ENCODE measurements at regions not wholly inside any gene's neighbourhood (a gene's known extent, or its start where the extent isn't known, plus 50 kb on each side); places are given as distances from the start of the nearest gene placed in this dataset.

DNA sequence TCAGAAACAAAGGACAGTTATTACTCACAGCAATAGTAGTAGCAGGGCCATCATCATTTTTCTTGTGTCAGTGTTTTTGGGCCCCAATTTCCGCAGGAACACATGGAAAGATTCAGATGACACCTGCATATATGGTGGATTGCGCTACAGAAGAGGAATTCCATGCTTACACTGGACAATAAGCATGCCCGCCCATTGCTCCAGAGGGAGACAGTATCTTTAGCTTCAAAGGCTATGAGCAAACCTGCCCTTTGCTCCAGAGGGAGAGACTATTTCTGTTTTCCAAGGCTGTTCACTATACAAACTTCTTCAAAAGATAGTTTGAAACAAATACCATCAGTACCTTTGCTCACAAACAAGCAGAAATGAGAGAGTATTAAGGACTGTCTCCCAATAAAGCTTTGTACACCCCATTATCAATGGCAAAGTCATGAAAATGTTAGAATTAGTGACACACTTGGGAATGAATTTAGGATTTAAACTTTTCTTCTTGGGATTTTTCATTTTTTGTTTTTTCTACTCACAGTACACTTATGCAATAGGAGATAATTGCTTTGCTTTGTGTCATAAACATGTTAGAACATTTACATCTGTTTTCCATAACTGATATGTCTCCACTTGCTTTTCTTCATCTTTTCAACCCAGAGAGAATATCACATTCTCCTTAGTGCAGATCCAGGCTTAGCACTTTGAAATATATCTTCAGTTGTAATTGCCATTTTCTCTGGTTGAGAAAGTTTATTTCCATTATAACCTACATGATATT, 564.5 kb upstream of the ZNF717 start:
- Histone ChIP-seq H3K27ac (no peak overlapping the region), H3K9me3 (no peaks in the 10 kb centered on the region), H3K4me1 (no peaks in the 10 kb centered on the region), H3K36me3 (no peaks in the 10 kb centered on the region), H3K4me3 (no peak overlapping the region), H3K27me3 (no peaks in the 10 kb centered on the region)
- TF ChIP-seq, protein P1, sequence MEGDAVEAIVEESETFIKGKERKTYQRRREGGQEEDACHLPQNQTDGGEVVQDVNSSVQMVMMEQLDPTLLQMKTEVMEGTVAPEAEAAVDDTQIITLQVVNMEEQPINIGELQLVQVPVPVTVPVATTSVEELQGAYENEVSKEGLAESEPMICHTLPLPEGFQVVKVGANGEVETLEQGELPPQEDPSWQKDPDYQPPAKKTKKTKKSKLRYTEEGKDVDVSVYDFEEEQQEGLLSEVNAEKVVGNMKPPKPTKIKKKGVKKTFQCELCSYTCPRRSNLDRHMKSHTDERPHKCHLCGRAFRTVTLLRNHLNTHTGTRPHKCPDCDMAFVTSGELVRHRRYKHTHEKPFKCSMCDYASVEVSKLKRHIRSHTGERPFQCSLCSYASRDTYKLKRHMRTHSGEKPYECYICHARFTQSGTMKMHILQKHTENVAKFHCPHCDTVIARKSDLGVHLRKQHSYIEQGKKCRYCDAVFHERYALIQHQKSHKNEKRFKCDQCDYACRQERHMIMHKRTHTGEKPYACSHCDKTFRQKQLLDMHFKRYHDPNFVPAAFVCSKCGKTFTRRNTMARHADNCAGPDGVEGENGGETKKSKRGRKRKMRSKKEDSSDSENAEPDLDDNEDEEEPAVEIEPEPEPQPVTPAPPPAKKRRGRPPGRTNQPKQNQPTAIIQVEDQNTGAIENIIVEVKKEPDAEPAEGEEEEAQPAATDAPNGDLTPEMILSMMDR (IDR thresholded peaks at IDR 0.05), result no peak
- TF ChIP-seq EP300 (IDR thresholded peaks at IDR 0.05) (no peak), POLR2A (IDR thresholded peaks at IDR 0.05) (no peak), POLR2AphosphoS5 (IDR thresholded peaks at IDR 0.05) (no peak)
- ATAC-seq (ENCODE audit: low FRiP score in 2 of 2), result no peak
- WGBS, 2 donors, result 75 to 92% methylated on average over 3 of the region's 3 CpGs
- no peak for DNase-seq

DNA sequence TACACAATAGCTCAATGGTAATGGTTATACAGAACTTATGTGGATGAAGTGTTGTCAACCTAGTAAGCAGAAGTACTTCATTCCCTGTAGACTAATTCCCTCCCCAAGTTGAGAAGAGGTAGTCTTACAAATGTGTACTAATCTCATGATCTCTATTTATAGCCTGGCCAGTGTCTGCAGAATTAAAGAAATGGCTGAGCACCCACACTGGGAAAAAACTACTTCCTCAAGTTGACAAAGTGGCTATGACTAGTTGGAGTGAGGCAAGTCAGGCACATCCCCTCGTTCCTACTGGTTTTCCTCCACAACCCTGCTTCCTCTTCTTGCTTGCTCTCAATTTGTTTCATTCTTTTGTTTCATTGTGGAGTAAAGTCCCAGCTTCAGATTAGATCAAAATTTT, 566.7 kb upstream of the ZNF717 start:
- no peaks in the 10 kb centered on the region for H3K36me3 ChIP-seq
- no peak for ATAC-seq (ENCODE audit: low FRiP score in 2 of 2)
- no peak overlapping the region for H3K4me3 ChIP-seq
- no peak for DNase-seq
- no peaks in the 10 kb centered on the region for H3K27me3 ChIP-seq
- no peaks in the 10 kb centered on the region for H3K4me1 ChIP-seq
- H3K27ac ChIP-seq, result no peak overlapping the region
- H3K9me3 ChIP-seq, result no peaks in the 10 kb centered on the region
- TF ChIP-seq, protein P1 (IDR thresholded peaks at IDR 0.05), result no peak
- TF ChIP-seq POLR2A (IDR thresholded peaks at IDR 0.05), result no peak
- no peak for TF ChIP-seq POLR2AphosphoS5 (IDR thresholded peaks at IDR 0.05)
- no peak for TF ChIP-seq EP300 (IDR thresholded peaks at IDR 0.05)
- WGBS, 2 donors, result 46 to 61% methylated on average over 1 of the region's 1 CpG

DNA sequence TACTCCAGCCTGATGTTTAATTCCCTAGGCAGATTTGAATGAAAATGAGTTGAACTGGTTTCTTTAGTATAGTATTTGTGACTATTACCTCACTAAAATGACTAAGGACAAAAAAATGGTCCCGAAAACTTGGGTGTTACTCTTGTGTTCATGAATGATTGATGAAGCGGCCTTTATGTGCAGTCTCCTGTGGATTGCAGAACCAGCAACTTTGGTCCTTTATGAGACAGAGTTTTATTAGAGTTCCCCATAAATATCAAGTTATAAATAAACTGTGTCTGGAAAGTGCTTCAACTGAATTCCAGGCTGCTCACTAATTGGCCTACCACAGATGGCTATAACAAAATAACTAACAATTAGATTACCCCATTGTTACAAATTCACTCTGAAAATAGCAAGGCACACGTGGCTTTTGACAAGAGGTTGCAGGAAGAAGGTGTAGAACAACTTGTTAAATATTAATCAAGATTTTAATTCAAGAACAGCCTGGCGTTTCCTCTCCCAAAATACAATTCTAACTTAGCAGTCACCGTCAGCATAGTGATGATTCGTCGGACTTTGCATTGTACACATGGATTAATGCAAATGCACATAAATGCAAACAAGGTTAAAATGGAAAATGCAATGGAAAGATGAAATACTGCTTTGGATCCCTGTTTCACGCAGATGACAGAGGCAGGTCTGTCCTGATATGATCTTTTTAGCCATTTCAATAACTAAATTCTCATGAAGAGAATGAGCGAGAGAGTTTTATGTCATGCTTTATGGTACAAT, 567.3 kb upstream of the ZNF717 start:
- 68 to 76% methylated on average over 9 of the region's 9 CpGs for WGBS, 2 donors

DNA sequence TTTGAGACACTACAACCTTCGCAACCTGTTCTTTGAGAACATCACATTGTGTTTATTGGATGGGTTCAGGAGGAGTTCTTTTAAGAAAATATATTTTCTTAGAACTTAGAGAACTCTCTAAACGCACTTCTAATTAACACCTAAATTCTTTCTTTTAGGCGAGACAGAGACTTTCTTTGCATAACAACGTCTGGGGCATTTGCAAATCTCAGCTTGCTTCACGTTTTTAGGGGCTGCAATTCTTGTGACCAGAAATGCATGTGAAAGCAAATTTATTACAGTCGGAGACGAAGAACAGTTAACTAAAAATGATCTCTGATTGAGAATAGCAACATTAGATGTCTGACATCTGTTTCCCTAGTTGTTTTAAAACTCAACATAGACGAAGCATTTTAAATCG, 568.3 kb upstream of the ZNF717 start:
- no peaks in the 10 kb centered on the region for H3K4me1 ChIP-seq
- no peak for ATAC-seq (ENCODE audit: low FRiP score in 2 of 2)
- H3K9me3 ChIP-seq, result no peaks in the 10 kb centered on the region
- no peak overlapping the region for H3K27ac ChIP-seq
- H3K27me3 ChIP-seq, result no peaks in the 10 kb centered on the region
- 66 to 69% methylated on average over 9 of the region's 9 CpGs for WGBS, 2 donors
- H3K36me3 ChIP-seq, result no peaks in the 10 kb centered on the region
- no peak overlapping the region for H3K4me3 ChIP-seq
- no peak for DNase-seq
- TF ChIP-seq, protein P1 (IDR thresholded peaks at IDR 0.05), result no peak
- no peak for TF ChIP-seq POLR2A (IDR thresholded peaks at IDR 0.05)
- no peak for TF ChIP-seq POLR2AphosphoS5 (IDR thresholded peaks at IDR 0.05)
- no peak for TF ChIP-seq EP300 (IDR thresholded peaks at IDR 0.05)

More for the DNA sequence above, 567.3 kb upstream of the ZNF717 start:
- Histone ChIP-seq H3K36me3 (no peaks in the 10 kb centered on the region), H3K4me1 (no peaks in the 10 kb centered on the region), H3K9me3 (no peaks in the 10 kb centered on the region), H3K4me3 (no peak overlapping the region), H3K27ac (no peak overlapping the region), H3K27me3 (no peaks in the 10 kb centered on the region)
- no peak for ATAC-seq (ENCODE audit: low FRiP score in 2 of 2)
- DNase-seq, result no peak
- TF ChIP-seq, protein P1 (IDR thresholded peaks at IDR 0.05), result no peak
- no peak for TF ChIP-seq POLR2A (IDR thresholded peaks at IDR 0.05)
- TF ChIP-seq EP300 (IDR thresholded peaks at IDR 0.05), result no peak
- TF ChIP-seq POLR2AphosphoS5 (IDR thresholded peaks at IDR 0.05), result no peak
